Frontal cortex (tissue), 3 donors: ENCODE measurements at regions not wholly inside any gene's neighbourhood (a gene's known extent, or its start where the extent isn't known, plus 50 kb on each side); places are given as distances from the start of the nearest gene placed in this dataset.

ENCODE experiments used
- DNase-seq, 2 donors: peaks; one replicate each; pipeline ENCODE4 v3.0.0; 2012; ENCODE audit warnings: low spot score in 2 of 2
- FAIRE-seq: peaks from 2 replicates; lab custom pipeline; 2012; peaks lifted over from hg19 to GRCh38; lab: Jason Lieb, UNC
- donor health status: control.
- donor health status: control.
- donor health status: control.

- FAIRE-seq (no peak), DNase-seq (no peak)
These were observed 1822.4 kb upstream of the SEL1L start for GRCh38 chr14:83356080-83356479.

DNA sequence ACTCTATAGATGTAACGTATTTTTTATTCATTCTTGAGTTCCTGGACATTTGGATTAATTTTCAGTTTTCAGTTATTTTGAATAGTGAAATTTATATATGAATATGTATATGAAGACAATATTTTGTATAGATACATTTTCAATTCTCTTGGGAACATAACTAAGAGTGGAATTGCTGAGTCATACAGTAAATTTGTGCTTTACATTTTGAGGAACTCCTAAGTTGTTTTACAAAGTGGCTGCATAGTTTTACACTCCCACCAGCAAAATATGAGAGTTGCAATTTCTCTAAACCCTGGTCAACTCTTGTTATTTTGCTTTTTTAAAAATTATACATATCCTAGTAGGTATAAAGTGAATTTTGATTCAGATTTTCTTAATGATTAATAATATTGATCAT lies 1838.6 kb upstream of the SEL1L start:
- FAIRE-seq = peak; percentile 28
- DNase-seq = no peak

DNA sequence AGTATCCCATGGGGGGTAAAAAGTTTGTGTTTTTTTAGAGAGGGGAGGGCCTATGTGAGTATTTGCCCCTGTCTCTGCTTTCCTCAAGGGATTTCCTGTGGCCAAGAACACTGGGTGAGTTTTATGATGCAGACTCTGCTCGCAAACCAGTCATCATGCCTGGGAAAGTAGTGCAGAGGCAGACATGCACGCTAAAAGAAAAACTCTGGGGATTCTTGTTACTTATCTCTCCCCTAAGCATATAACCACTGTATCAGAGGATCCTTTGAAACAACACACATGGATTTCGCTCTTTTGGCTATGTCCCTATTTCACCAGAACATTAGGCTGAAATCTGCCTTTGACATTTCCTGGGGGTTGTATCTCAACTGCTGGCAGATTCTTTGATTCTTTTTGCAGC lies 1845.8 kb upstream of the SEL1L start:
- FAIRE-seq (no peak), DNase-seq (no peak)

- FAIRE-seq = no peak
- no peak for DNase-seq
These were observed 1850.6 kb upstream of the SEL1L start for GRCh38 chr14:83384253-83384652.

DNA sequence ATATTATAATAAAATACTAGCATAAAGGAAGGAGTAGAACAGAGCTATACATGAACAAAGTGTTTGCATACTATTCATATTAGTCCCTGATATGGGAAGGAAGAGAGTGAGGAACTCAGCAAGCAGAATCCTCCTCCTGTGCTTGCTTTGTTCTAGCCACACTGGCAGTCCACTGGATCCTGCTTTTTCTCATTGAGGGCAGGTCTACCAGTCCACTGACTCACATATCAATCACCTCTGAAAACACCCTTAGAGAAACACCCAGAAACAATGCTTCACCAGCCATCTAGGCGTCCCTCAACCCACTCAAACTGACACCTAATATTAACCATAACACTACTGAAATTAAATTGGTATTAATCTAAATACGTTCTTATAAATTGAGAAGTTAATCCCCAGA lies 1861.7 kb upstream of the SEL1L start:
- no peak for DNase-seq
- no peak for FAIRE-seq

- FAIRE-seq (no peak), DNase-seq (no peak)
These were observed 1882.8 kb upstream of the SEL1L start for GRCh38 chr14:83416476-83416875.

DNA sequence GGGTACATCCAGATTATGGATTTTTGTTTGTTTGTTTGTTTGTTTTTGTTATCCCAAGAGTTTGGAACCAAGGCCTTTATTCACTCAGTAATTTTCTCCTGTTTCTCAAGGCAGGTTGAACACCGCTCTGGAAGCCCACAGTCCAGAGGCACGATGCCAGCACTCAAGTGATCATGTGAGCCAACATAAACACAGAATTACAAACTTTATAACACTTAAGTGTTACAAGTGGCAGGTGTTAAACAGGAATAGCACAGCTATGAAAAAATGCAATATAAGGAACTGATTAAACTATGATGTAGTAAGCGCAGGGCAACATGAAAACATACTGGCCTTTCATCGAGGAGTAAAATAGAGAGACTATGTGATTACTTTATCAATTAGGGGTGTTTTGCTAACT lies 1885.8 kb upstream of the SEL1L start:
- FAIRE-seq (no peak), DNase-seq (no peak)

DNA sequence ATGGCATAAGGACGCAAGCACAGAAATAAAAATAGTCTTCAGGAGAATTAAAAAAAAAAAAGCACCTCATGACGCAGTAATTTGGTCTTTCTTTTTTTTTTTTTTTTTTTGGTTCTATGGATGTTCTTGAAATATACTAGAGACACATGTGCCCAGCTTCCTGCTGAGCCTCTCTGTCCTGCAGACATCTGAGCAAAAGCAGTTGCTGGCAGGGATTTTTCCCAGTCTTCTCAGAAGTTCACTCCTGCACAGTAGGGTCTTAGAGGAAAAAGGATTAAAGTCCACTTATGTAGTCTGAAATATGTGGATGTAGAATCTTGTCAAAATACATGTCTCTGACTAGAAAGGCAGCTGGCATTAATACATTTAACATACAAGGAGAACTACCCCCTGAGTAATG lies 1888.1 kb upstream of the SEL1L start:
- FAIRE-seq = no peak
- no peak for DNase-seq

- DNase-seq = no peak
- FAIRE-seq = no peak
These were observed 1891.5 kb upstream of the SEL1L start for GRCh38 chr14:83425138-83425537.

DNA sequence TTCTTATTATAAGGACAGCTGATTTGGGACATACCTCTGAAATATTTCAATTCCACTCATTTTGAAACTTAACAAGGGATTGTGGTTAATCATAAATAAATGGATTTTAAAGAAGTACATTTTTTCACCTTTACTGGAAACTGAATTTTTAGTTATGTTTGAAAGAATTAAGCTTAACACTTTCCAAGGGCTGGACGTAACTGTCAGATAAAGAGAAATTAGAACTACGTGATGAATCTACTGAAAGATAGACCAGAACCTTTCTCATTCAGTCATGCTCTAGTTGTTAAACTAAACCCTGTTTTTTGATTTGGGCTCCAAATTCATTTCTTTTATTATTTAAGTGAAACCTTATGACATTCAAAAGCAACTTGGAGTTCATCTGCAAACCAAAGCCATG lies 1892.1 kb upstream of the SEL1L start:
- FAIRE-seq (no peak), DNase-seq (no peak)

DNA sequence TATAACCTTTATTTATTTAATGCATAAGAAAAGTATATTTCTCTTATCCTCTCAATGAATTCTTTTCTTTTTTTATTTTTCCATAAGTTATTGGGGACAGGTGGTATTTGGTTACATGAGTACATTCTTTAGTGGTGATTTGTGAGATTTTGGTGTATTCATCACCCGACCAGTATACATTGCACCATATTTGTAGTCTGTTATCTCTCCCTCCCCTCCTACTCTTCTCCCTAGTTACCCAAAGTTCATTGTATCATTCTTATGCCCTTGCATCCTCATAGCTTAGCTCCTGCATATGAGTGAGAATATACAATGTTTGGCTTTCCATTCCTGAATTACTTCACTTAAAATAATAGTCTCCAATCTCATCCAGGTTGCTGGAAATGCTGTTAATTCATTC lies 1900.0 kb upstream of the SEL1L start:
- FAIRE-seq (no peak), DNase-seq (no peak)

DNA sequence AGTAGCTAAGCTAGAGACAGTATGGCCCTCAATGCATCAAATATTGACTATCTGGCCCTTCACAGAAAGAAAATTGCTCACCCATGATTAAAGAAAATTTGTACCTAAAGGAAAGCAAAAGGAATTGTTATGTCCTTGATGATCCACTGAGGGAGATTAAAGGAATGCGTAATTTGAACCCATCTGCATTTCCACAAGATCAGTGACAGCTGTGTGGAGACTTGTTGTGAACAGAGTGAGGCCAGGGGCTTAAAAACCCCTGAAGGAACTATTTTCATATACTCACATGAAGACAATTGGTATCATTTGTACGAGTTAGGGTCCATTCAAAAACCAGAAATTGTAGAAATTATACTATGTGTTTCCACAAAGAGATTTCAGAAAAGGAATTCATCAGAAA lies 1908.1 kb upstream of the SEL1L start:
- FAIRE-seq (no peak), DNase-seq (no peak)

- DNase-seq = no peak
- no peak for FAIRE-seq
These were observed 1921.9 kb upstream of the SEL1L start for GRCh38 chr14:83455561-83455960.

DNA sequence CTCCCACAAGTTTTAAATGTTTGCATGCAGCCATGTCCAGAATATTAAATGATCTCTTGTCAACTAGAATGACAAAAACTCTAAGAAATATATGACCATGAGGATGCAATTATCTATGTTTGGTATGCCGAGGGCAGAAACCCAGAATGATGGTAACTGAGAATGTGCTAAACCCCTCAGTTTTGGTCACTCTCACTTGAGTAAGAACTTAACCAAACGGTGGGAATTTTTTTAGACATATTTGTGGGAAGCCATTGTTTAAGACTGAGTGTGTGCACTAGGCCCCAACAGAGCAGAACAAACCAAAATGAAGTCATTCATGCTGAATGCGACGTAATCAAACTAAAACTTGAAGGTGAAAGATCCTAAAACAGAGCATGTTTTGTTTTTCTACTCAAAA lies 1927.9 kb upstream of the SEL1L start:
- DNase-seq = no peak
- FAIRE-seq = no peak

DNA sequence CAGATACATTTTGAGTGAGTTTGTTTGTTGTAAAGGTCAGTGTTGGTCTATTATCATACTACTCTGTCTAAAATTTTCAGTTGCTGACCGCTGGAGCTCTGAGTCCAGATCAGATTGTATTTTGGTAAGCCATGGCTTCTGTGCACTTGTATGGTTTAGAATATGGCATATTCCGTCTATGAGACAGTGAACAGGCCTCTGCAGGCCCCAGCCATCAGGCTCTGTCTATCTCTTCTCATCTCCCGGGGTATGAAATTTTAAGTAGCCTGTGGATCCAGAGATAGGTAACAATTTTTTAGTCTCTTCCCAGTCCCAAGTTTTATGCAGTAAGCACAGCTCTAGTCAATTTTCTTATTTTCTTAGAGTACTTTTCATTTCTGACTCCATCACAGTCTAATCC lies 1929.1 kb upstream of the SEL1L start:
- no peak for FAIRE-seq
- DNase-seq = no peak

GRCh38 chr14:83463500-83464098 lies 1929.9 kb upstream of the SEL1L start:
- DNase-seq = no peak
- FAIRE-seq = no peak

- DNase-seq = no peak
- no peak for FAIRE-seq
These were observed 1934.2 kb upstream of the SEL1L start for GRCh38 chr14:83467811-83468210.

DNA sequence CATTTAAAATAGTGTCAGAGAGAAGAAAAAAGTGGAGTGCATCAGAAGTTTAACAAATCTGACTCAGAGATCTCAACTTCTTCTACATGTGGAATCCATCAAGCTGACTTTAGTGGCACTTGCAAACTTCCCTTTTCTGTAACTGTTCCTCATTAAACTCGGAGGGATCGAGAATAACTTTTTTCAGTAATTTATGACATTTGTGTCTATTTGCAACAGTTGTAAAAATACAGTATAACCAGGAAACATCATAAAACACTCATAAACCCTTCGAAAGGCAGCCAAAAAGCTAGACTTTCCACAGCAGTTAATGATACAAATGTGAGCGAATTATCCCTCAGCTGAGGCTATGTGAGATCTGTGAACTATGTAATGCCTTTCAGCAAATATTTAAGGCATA lies 1936.8 kb upstream of the SEL1L start:
- DNase-seq (no peak), FAIRE-seq (no peak)

DNA sequence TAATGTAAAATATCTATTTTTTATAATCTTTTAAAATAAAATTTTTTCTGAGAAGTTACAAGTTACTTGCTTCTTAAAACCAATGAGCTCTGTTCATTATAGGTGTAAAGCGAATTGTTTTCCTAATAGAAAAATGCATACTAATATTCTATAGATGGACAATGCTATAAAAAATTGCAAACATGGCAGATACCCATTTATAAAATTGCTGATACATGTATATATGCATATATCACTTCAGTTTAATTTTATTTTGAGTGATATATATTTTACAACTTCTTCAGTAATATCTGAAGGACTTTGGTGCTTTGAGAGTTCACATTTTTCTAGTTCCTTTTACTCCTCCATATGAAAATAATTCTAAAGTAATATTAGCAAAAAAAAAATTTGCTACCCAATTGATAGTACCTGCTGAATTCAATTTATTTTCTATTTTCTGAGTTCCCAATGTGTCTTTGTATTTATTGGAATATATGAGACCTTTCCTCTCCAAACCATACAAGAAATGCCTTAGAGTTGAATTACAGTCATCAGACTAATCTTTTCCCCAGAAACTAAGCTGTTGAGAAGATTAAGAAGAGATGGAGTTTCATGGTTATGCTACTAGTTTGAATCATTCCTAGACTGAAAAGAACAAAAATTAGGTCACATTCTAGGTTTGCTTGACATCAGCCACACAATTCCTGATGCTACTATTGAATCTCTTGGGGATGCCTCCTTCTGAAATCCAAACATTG lies 1937.5 kb upstream of the SEL1L start:
- no peak for DNase-seq
- no peak for FAIRE-seq

DNA sequence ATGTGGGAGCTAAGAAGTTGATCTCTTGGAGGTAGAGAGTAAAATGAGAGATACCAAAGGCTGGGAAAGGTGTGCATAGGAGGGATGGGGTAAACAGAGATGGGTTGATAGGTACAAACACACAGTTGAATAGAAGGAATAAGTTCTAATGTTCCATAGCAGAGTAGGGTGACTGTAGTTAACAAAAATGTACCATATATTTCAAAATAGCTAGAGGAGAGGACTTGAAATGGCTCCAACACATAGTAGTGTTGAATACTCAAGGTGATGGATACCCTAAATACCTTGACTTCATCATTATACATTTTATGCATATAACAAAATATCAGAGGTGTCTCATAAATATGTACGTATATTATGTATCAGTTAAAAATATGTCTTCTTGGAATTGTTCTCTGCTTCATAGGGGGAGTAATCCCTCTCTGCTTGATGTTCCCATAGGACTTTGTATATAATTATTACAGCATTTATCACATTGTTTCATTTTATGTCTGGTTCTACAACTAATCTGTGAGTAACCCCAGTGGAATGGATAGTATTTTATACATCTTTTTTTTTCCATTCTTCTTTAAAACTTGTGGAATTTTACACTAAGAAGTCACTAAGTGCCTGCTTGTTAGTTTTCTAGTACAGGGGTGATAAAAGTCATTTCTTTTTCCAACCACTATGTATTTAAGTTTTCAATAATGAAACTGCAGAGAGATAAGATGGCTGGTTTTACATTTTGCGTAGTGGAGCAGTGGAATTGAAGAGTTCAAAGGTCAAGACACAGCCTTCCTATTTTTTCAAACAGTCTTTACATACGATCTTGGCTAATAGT lies 1940.0 kb upstream of the SEL1L start:
- no peak for DNase-seq
- no peak for FAIRE-seq

DNA sequence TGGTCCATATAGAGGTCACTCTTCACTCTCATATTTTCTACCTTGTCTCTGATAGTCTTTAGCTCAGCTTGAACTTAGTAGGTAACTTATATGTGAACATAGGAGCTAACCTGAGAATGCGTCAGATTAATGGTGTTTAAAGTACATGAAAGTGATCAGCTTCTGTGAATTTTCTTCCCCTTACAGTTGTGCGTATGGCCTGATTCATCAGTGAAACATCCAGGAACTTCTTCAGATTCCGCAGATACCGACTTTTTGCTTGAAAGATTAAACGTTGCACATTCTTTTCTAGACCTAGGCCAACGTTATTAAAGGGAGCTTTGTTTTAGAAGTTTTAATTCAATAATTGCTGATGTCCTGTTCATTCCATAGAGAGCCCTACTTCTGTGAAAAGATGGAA lies 1945.1 kb upstream of the SEL1L start:
- FAIRE-seq = no peak
- no peak for DNase-seq
